ENCODE measurements at regions not wholly inside any gene's neighbourhood (a gene's known extent, or its start where the extent isn't known, plus 50 kb on each side); places are given as distances from the start of the nearest gene placed in this dataset.
"Not testable (repeated sequence)": the region's sequence is repeated elsewhere in the genome, so short reads cannot be mapped to it uniquely, and the experiment has no call there.

DNA sequence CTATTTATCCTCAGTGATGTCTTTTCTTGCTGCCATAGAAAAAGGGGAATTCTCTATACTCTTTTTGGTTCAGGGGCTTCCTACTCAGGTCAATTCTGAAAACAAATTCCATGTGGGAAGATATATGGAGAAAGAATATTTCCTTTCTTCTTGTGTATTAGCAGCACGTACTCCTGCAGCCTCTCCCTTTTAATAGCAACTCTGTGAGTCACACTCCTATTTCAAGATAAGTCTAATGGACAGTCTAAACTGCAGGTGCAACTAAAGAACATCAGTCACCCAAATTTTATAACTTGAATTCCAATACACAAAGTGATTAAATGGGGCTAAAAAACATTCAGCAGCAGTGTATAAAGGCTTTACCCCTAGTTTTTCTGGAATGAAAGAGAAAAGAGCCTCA, 942.2 kb downstream of the CNTNAP5 start:
- H3K27me3 Mint-ChIP-seq, result no peaks in the 10 kb centered on the region

DNA sequence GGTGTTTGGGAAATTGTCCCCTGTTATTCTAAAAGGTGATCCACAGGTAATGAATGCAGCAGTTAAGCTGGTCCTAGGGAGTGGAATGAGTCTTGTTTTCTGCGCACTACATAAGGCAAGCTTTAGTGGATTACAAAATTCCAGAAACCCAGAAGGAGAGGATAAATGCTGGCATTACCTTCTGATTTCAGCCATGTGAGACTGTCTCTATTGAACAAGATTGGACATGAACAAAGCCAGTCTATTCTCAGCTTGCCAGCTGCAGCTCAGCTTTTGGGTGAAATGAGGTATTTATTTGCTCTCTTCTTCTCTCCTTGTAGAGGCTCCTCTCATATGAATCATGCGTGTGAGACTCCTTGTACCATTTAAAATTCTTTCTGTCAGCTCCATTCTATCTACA, 944.9 kb downstream of the CNTNAP5 start:
- H3K27ac Mint-ChIP-seq, result no peak overlapping the region
- no peaks in the 10 kb centered on the region for H3K27me3 Mint-ChIP-seq
- DNase-seq (no peak), ATAC-seq (replicated peaks) (no peak)
- no peaks in the 10 kb centered on the region for H3K4me1 Mint-ChIP-seq
- no peak overlapping the region for H3K4me3 Mint-ChIP-seq
- no peaks in the 10 kb centered on the region for H3K36me3 Mint-ChIP-seq
- H3K9me3 Mint-ChIP-seq, result peaks cover 0 to 4% of the 10 kb centered on the region in 2 donors

More for the DNA sequence above, 942.2 kb downstream of the CNTNAP5 start:
- H3K9me3 Mint-ChIP-seq, result peaks cover 0 to 3% of the 10 kb centered on the region in 2 donors
- no peak overlapping the region for H3K4me3 Mint-ChIP-seq
- ATAC-seq (replicated peaks) (no peak), DNase-seq (no peak)
- no peaks in the 10 kb centered on the region for H3K36me3 Mint-ChIP-seq
- no peaks in the 10 kb centered on the region for H3K4me1 Mint-ChIP-seq
- H3K27ac Mint-ChIP-seq, result no peak overlapping the region

DNA sequence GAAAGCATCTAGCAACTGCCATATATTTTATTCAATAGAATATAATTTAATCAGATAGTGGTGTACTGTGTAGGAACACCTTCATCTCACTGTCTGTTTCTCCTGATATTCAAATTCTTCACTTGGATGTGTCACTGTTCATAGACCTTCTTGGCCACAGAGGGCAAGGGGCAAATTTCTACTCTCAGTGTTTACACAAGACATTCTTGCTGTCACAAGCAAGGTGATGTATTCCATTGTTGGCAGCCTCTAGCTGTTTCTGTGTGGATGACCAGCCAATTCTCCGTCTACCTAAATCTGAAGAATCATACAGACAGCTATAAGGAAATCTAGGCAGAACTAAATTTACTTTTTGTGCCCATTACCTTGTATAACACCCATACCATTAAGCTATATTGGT, 948.3 kb downstream of the CNTNAP5 start:
- H3K36me3 Mint-ChIP-seq, result no peaks in the 10 kb centered on the region
- H3K27ac Mint-ChIP-seq, result no peak overlapping the region
- no peak for ATAC-seq (replicated peaks)

DNA sequence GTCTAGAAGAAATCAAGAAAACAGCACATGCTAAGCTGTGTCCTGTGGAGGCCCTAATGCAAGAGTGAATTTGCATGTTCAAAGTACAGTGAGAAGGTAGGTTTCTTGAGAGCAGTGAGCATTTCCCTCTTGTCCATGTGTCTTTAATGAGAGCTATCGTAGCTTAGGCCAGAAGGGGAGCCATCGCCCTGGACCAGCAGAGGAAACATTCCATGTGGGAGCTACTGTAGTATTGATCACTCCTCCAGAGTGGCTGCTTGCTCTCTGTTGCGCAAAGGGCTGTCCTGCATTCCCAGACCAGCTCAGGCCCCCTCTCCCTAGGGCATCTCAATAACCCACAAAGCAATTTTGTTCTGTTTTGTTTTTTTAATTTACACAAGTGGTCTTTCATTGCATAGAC, 950.1 kb downstream of the CNTNAP5 start:
- H3K4me1 Mint-ChIP-seq, result no peaks in the 10 kb centered on the region
- no peak overlapping the region for H3K4me3 Mint-ChIP-seq
- no peaks in the 10 kb centered on the region for H3K36me3 Mint-ChIP-seq
- H3K9me3 Mint-ChIP-seq, result peaks cover 0 to 8% of the 10 kb centered on the region in 2 donors
- H3K27me3 Mint-ChIP-seq, result no peaks in the 10 kb centered on the region
- ATAC-seq (replicated peaks), result no peak
- DNase-seq, result no peak
- no peak overlapping the region for H3K27ac Mint-ChIP-seq

More for the DNA sequence above, 948.3 kb downstream of the CNTNAP5 start:
- H3K9me3 Mint-ChIP-seq, result peaks cover 0 to 8% of the 10 kb centered on the region in 2 donors
- no peak for DNase-seq
- H3K4me1 Mint-ChIP-seq, result no peaks in the 10 kb centered on the region
- no peak overlapping the region for H3K4me3 Mint-ChIP-seq
- H3K27me3 Mint-ChIP-seq, result no peaks in the 10 kb centered on the region

DNA sequence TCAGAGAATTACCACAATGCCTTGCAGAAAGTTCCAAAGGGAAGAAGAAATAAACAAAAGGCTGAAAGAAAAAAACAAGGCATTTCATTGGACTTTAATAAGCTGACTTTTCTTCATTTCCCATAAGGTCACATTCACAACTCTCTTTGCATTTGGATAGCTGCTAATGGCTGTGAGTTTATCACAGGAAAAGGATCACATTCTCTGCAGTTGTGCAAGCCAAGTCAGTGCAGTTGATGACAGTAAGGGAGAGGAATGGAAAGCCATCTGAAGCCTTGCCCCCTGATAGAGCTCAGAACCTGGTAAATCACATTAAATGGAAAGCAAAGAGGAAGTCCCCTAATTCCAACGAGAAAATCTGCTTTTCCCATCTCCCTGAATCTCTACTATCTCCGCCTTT, 950.6 kb downstream of the CNTNAP5 start:
- no peaks in the 10 kb centered on the region for H3K4me1 Mint-ChIP-seq
- ATAC-seq (replicated peaks) (no peak), DNase-seq (no peak)

DNA sequence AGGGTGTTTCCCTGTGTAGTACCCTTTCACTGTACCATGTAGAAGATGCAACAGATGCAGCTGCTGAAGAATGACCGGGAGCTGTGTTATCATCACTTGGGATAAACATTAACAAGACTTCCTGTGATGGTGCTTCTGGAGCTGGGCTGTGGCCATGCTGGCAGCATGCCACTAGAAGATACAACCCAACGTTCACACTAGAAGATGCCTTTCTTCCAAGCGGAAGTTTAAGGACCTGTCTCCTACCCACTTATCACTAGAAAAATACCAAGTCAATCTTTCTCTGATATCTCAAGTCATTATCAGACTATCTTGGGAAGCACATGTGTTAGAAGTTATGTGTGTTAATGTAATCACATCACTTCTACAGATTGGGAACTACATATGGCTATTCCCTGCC, 953.5 kb downstream of the CNTNAP5 start:
- DNase-seq (no peak), ATAC-seq (replicated peaks) (no peak)
- H3K27me3 Mint-ChIP-seq, result no peaks in the 10 kb centered on the region
- H3K4me3 Mint-ChIP-seq, result no peak overlapping the region
- H3K9me3 Mint-ChIP-seq, result peaks cover 0 to 8% of the 10 kb centered on the region in 2 donors
- no peaks in the 10 kb centered on the region for H3K4me1 Mint-ChIP-seq
- no peaks in the 10 kb centered on the region for H3K36me3 Mint-ChIP-seq
- H3K27ac Mint-ChIP-seq, result no peak overlapping the region

More for the DNA sequence above, 950.6 kb downstream of the CNTNAP5 start:
- Mint-ChIP-seq H3K36me3 (no peaks in the 10 kb centered on the region), H3K27ac (no peak overlapping the region), H3K9me3 (peaks cover 0 to 8% of the 10 kb centered on the region in 2 donors), H3K4me3 (no peak overlapping the region), H3K27me3 (no peaks in the 10 kb centered on the region)

DNA sequence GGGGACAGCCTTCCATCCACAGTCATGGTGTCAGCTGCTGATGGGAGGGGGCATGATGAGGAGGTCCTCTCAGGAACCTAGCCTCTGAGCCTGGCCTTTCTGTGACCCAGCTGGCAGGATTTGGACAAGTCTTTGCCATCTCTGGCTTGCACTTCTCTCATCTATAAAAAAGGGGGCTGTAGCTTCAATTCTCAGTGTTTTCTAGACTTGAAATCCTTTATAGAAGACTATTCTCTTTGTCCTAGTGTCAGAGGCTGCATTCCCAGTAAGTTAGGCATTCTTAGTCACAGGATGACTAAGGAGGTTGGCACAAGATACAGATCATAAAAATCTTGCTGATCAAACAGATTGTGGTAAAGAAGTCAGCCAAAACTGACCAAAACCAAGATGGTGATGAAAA, 958.5 kb downstream of the CNTNAP5 start:
- Mint-ChIP-seq H3K4me1 (no peaks in the 10 kb centered on the region), H3K4me3 (no peak overlapping the region), H3K27me3 (no peaks in the 10 kb centered on the region), H3K27ac (no peak overlapping the region), H3K9me3 (no peaks in the 10 kb centered on the region), H3K36me3 (no peaks in the 10 kb centered on the region)
- ATAC-seq (replicated peaks) (no peak), DNase-seq (no peak)

DNA sequence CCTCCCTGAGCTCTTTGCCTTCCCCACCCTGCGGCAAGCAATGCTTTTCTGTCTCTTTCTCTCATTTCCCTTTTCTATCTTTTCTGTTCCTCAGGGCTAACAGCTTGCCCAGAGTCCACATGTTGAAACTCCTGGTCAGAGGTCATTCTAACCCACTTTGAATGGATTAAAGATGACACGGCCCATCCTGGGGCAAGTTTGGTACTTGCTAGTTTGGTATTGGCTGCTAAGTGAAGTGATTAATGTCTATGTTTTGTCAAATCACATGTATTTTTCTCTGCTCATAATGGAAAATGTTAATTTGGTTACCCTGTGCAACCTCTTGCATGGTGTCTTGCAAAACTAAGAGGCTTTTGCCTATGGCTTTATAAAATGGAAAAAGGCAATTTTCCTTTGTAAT, 960.2 kb downstream of the CNTNAP5 start:
- H3K9me3 Mint-ChIP-seq, result no peaks in the 10 kb centered on the region
- ATAC-seq (replicated peaks) (no peak), DNase-seq (no peak)
- no peaks in the 10 kb centered on the region for H3K36me3 Mint-ChIP-seq
- no peaks in the 10 kb centered on the region for H3K27me3 Mint-ChIP-seq
- H3K27ac Mint-ChIP-seq, result no peak overlapping the region
- no peak overlapping the region for H3K4me3 Mint-ChIP-seq
- H3K4me1 Mint-ChIP-seq, result no peaks in the 10 kb centered on the region

DNA sequence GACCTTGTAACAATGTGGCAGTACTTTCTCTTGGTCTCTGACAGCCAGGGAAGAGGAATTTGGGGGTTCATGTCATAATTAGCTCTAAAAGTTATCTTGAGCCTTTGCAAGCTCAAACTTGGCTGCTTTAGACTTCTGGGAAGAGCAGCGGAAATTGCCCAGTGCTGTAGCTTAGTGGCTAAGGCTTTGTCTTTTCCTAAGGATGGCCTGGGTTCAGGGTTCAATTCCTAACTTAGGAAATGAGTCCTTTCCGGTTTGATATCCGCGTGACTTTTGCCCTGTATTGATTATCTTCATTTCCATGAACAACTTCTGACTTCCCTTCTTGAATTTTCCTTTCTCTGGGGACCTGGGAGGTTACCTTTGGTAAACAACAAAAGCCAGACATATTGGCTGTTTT, 961.0 kb downstream of the CNTNAP5 start:
- Mint-ChIP-seq H3K27ac (no peak overlapping the region), H3K4me3 (no peak overlapping the region), H3K9me3 (no peaks in the 10 kb centered on the region), H3K27me3 (no peaks in the 10 kb centered on the region), H3K4me1 (no peaks in the 10 kb centered on the region), H3K36me3 (no peaks in the 10 kb centered on the region)
- ATAC-seq (replicated peaks), result no peak
- DNase-seq, result no peak

DNA sequence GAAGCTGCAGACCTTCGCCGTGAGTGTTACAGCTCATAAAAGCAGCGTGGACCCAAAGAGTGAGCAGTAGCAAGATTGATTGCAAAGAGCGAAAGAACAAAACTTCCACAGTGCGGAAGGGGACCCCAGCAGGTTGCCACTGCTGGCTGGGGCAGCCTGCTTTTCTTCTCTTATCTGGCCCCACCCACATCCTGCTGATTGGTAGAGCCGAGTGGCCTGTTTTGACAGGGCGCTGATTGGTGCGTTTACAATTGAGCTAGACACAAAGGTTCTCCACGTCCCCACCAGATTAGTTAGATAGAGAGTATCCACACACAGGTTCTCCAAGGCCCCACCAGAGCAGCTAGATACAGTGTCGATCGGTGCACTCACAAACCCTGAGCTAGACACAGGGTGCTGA, 961.8 kb downstream of the CNTNAP5 start:
- not testable (repeated sequence) for H3K9me3 Mint-ChIP-seq; H3K27ac Mint-ChIP-seq; H3K27me3 Mint-ChIP-seq; H3K4me1 Mint-ChIP-seq; DNase-seq; H3K36me3 Mint-ChIP-seq; H3K4me3 Mint-ChIP-seq; ATAC-seq (replicated peaks)

DNA sequence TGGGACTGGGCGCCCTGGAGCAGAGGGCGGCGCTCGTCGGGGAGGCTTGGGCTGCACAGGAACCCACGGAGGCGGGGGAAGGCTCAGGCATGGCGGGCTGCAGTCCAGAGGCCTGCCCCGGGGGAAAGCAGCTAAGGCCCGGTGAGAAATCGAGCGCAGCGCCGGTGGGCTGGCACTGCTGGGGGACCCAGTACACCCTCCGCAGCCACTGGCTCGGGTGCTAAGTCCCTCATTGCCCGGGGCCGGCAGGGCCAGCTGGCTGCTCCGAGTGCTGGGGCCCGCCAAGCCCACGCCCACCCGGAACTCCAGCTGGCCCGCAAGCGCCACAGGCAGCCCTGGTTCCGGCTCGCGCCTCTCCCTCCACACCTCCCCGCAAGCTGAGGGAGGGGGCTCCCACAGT, 962.3 kb downstream of the CNTNAP5 start:
- H3K4me1 Mint-ChIP-seq; H3K4me3 Mint-ChIP-seq; DNase-seq; ATAC-seq (replicated peaks); H3K27ac Mint-ChIP-seq; H3K27me3 Mint-ChIP-seq; H3K9me3 Mint-ChIP-seq; H3K36me3 Mint-ChIP-seq: not testable (repeated sequence)

DNA sequence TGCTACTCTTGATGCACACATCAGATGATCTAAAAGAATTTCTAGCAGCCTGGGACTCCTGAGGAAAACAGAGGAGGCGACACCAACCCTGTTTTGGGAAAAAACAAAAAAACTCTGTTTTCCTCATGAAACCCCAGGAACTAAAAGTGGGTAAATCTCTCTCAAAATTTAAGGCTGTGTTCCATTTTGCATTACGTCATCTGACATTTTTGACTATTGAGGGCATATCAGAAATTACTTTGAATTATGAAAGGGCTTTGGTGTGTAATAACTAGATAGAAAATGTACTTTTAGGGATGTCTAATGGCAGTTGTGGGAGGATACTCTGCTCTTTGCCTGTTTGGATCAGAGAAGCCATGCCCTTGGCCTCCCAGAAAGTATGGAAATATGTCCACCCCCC, 963.0 kb downstream of the CNTNAP5 start:
- Mint-ChIP-seq H3K4me1 (no peaks in the 10 kb centered on the region), H3K27ac (no peak overlapping the region), H3K36me3 (no peaks in the 10 kb centered on the region), H3K4me3 (no peak overlapping the region), H3K9me3 (no peaks in the 10 kb centered on the region), H3K27me3 (no peaks in the 10 kb centered on the region)
- no peak for DNase-seq
- no peak for ATAC-seq (replicated peaks)

DNA sequence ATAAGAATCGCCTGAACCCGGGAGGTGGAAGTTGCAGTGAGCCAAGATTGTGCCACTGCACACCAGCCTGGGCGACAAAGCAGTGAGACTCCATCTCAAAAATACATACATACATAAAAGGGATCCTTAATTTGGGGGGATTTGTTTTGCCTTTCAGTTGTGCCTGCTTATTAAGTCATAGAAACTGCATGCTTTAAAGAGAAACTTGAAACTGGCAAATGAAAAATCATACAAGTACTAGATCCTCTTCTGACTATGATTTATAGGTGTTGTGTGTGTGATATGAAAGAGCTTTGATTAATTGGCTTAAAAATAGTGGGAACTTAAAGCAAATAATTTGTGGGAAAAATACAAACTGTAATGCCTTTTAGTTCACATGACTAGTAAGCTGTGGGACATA, 963.7 kb downstream of the CNTNAP5 start:
- ATAC-seq (replicated peaks) (no peak), DNase-seq (no peak)
- Mint-ChIP-seq H3K36me3 (no peaks in the 10 kb centered on the region), H3K4me3 (no peak overlapping the region), H3K9me3 (no peaks in the 10 kb centered on the region), H3K27ac (no peak overlapping the region), H3K27me3 (no peaks in the 10 kb centered on the region), H3K4me1 (no peaks in the 10 kb centered on the region)

DNA sequence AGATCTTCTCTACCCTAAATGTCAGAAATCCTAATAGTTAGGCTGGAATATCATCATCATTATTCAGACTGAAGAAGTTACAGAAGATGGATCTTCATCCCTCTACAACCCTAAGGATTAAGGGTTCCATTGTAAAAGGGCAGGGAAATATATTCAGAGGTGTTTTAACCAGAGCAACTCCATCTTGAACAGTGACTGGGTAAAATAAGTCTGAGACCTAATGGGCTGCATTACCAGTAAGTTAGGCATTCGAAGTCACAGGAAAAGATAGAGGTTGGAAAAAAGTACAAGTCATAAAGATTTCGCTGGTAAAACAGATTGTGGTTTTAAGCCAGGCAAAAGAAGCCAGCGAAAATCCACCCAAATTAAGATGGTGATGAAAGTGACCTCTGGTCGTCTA, 968.7 kb downstream of the CNTNAP5 start:
- no peaks in the 10 kb centered on the region for H3K27me3 Mint-ChIP-seq
- no peak for DNase-seq
- H3K4me1 Mint-ChIP-seq, result no peaks in the 10 kb centered on the region
- no peaks in the 10 kb centered on the region for H3K36me3 Mint-ChIP-seq
- peaks cover 0 to 6% of the 10 kb centered on the region in 2 donors for H3K9me3 Mint-ChIP-seq
- H3K4me3 Mint-ChIP-seq, result no peak overlapping the region
- ATAC-seq (replicated peaks), result no peak
- no peak overlapping the region for H3K27ac Mint-ChIP-seq

DNA sequence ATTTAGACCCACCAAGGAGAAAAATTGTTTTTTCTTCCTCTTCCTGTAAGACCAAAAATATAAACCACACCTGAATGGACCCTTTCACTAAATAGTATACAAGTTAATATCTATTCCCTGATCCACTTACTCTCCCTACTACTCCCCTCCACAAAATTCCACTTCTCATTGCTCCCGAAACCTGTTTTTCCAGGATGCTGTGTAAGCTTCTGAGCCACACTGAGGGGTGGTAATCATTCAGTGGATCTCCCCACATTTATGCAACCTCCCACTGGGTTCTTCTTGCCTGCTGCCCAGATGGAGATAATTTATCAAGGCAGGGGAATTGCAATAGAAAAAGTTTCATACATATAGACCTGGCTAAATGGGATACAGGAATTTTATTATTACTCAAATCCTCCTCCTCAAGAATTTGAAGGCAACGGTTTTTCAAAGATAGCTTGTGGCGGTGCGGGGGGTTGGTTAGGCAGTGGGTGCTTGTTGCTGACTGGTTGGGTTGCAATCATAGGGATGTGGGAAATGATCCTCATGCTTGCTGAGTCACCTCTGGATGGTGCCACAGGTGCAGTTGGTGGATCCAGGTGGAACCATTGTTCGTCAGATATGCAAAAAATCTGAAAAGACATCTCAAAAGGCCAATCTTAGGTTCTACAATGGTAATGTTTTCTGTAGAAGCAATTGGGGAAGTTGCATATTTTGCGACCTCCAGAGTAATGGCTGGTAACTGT, 970.3 kb downstream of the CNTNAP5 start:
- no peaks in the 10 kb centered on the region for H3K4me1 Mint-ChIP-seq
- H3K27ac Mint-ChIP-seq, result no peak overlapping the region
- H3K4me3 Mint-ChIP-seq, result no peak overlapping the region
- no peaks in the 10 kb centered on the region for H3K27me3 Mint-ChIP-seq
- no peaks in the 10 kb centered on the region for H3K36me3 Mint-ChIP-seq
- no peak for ATAC-seq (replicated peaks)
- DNase-seq, result no peak
- peaks cover 0 to 6% of the 10 kb centered on the region in 2 donors for H3K9me3 Mint-ChIP-seq

DNA sequence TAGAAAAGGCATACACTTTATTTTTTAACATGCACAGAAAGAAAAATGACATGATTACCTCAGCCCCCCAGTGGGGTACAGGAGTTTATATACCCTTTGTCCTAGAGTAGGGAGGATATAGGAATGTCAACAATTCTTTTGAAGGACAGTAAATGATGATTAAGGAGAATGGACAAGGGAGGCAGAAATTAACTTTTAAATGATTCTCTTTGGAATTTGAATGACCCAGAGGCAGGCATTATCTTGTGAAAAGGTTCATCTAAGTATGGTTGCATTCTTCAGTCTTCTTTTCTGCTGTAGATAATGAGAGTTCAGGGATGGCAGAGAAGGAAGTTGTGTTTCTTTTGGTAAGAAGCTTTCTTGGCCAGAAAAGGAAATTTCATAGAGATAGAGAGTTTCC, 971.3 kb downstream of the CNTNAP5 start:
- Mint-ChIP-seq H3K4me3 (no peak overlapping the region), H3K4me1 (no peaks in the 10 kb centered on the region)
- no peak for DNase-seq

More for the DNA sequence above, 971.3 kb downstream of the CNTNAP5 start:
- peaks cover 0 to 6% of the 10 kb centered on the region in 2 donors for H3K9me3 Mint-ChIP-seq
- H3K36me3 Mint-ChIP-seq, result no peaks in the 10 kb centered on the region
- no peak for ATAC-seq (replicated peaks)
- no peaks in the 10 kb centered on the region for H3K27me3 Mint-ChIP-seq
- no peak overlapping the region for H3K27ac Mint-ChIP-seq
